DND-41 (cell line): ENCODE measurements at regions not wholly inside any gene's neighbourhood (a gene's known extent, or its start where the extent isn't known, plus 50 kb on each side); places are given as distances from the start of the nearest gene placed in this dataset.

Source experiments
- ATAC-seq: fragments of 200-7000 bp; cut with Tn5 transposase; 3 replicates; pipeline ENCODE4 v1.9.1; 2021; ENCODE audit warnings: low read depth; ENCODE audit not compliant: insufficient read depth
- DNase-seq: peaks from one replicate; pipeline ENCODE4 v3.0.0-alpha.2; 2020
- H2AFZ ChIP-seq: 2 replicates; pipeline ENCODE4 v1.6.0; 2012; ENCODE audit warnings: low read depth, low read length
- H3K27ac ChIP-seq: 2 replicates; pipeline ENCODE4 v1.5.1; 2012; ENCODE audit warnings: low read length, inconsistent platforms
- H3K27me3 ChIP-seq: fragments of 200-600 bp; sonication (generic); 2 replicates; pipeline ENCODE4 v1.6.0; 2012; ENCODE audit warnings: low read length, mild to moderate bottlenecking, inconsistent platforms; ENCODE audit not compliant: insufficient read depth, poor library complexity
- H3K36me3 ChIP-seq: 2 replicates; pipeline ENCODE4 v1.5.1; 2012; ENCODE audit warnings: low read length, inconsistent platforms; ENCODE audit not compliant: insufficient read depth
- H3K4me1 ChIP-seq: 2 replicates; pipeline ENCODE4 v1.5.1; 2012; ENCODE audit warnings: mild to moderate bottlenecking, low read length; ENCODE audit not compliant: insufficient read depth
- H3K4me2 ChIP-seq: 2 replicates; pipeline ENCODE4 v1.6.0; 2012; ENCODE audit warnings: mild to moderate bottlenecking, moderate library complexity, low read length, inconsistent platforms; ENCODE audit not compliant: insufficient read depth
- H3K4me3 ChIP-seq, 2 experiments: fragments of 200-600 bp in 1 of 2; shearing (Covaris generic) in 1 of 2; 2 replicates each; pipeline ENCODE4 v1.5.1; 2012 to 2016; ENCODE audit warnings: inconsistent platforms in 2 of 2, low read length in 2 of 2, mild to moderate bottlenecking in 2 of 2, low read depth in 1 of 2, moderate library complexity in 1 of 2
- H3K79me2 ChIP-seq: 2 replicates; pipeline ENCODE4 v1.6.0; 2012; ENCODE audit warnings: low read length, inconsistent platforms; ENCODE audit not compliant: insufficient read depth
- H3K9ac ChIP-seq: 2 replicates; pipeline ENCODE4 v1.6.0; 2012; ENCODE audit warnings: low read depth, mild to moderate bottlenecking, inconsistent platforms, low read length, moderate library complexity
- H3K9me3 ChIP-seq: 2 replicates; pipeline ENCODE4 v1.5.1; 2012; ENCODE audit warnings: low read length, moderate library complexity, mild to moderate bottlenecking, inconsistent platforms; ENCODE audit not compliant: insufficient read depth, severe bottlenecking
- H4K20me1 ChIP-seq: 2 replicates; pipeline ENCODE4 v1.6.0; 2012; ENCODE audit warnings: low read length; ENCODE audit not compliant: insufficient read depth
- EZH2 ChIP-seq: IDR thresholded peaks from 3 replicates; pipeline ENCODE4 v1.6.1; 2012; ENCODE audit warnings: borderline replicate concordance, low read depth, mild to moderate bottlenecking, moderate library complexity, low read length, inconsistent platforms; ENCODE audit not compliant: severe bottlenecking
- TF ChIP-seq, protein P1 (sequence below): IDR thresholded peaks from 2 replicates; pipeline ENCODE4 v1.5.1; 2012; ENCODE audit warnings: borderline replicate concordance, low read length, moderate library complexity, mild to moderate bottlenecking; ENCODE audit not compliant: poor library complexity, severe bottlenecking; ENCODE audit errors: extremely low read depth

GRCh38 chr11:96752221-96752620, 362.4 kb downstream of the JRKL start:
- no peaks in the 10 kb centered on the region for H4K20me1 ChIP-seq
- no peaks in the 10 kb centered on the region for H3K36me3 ChIP-seq
- no peaks in the 10 kb centered on the region for H3K79me2 ChIP-seq
- H3K9me3 ChIP-seq: no peaks in the 10 kb centered on the region
- DNase-seq (no peak), ATAC-seq (no peak)
- no peaks in the 10 kb centered on the region for H3K4me1 ChIP-seq
- no peak overlapping the region for H3K27ac ChIP-seq
- no peak overlapping the region for H3K4me3 ChIP-seq
- TF ChIP-seq EZH2: no peak
- TF ChIP-seq, protein P1, sequence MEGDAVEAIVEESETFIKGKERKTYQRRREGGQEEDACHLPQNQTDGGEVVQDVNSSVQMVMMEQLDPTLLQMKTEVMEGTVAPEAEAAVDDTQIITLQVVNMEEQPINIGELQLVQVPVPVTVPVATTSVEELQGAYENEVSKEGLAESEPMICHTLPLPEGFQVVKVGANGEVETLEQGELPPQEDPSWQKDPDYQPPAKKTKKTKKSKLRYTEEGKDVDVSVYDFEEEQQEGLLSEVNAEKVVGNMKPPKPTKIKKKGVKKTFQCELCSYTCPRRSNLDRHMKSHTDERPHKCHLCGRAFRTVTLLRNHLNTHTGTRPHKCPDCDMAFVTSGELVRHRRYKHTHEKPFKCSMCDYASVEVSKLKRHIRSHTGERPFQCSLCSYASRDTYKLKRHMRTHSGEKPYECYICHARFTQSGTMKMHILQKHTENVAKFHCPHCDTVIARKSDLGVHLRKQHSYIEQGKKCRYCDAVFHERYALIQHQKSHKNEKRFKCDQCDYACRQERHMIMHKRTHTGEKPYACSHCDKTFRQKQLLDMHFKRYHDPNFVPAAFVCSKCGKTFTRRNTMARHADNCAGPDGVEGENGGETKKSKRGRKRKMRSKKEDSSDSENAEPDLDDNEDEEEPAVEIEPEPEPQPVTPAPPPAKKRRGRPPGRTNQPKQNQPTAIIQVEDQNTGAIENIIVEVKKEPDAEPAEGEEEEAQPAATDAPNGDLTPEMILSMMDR: no peak
- no peaks in the 10 kb centered on the region for H3K27me3 ChIP-seq
- no peak overlapping the region for H3K9ac ChIP-seq
- H2AFZ ChIP-seq: no peak overlapping the region
- H3K4me2 ChIP-seq: no peak overlapping the region

GRCh38 chr11:96753997-96754396, 364.2 kb downstream of the JRKL start:
- H3K4me3 ChIP-seq: no peak overlapping the region
- no peaks in the 10 kb centered on the region for H3K79me2 ChIP-seq
- no peak overlapping the region for H3K9ac ChIP-seq
- no peaks in the 10 kb centered on the region for H3K36me3 ChIP-seq
- no peak overlapping the region for H2AFZ ChIP-seq
- H3K9me3 ChIP-seq: no peaks in the 10 kb centered on the region
- H3K27ac ChIP-seq: no peak overlapping the region
- H3K4me1 ChIP-seq: no peaks in the 10 kb centered on the region
- no peaks in the 10 kb centered on the region for H3K27me3 ChIP-seq
- TF ChIP-seq EZH2: no peak
- TF ChIP-seq, protein P1: no peak
- H4K20me1 ChIP-seq: no peaks in the 10 kb centered on the region
- DNase-seq: no peak
- ATAC-seq: no peak
- no peak overlapping the region for H3K4me2 ChIP-seq

DNA sequence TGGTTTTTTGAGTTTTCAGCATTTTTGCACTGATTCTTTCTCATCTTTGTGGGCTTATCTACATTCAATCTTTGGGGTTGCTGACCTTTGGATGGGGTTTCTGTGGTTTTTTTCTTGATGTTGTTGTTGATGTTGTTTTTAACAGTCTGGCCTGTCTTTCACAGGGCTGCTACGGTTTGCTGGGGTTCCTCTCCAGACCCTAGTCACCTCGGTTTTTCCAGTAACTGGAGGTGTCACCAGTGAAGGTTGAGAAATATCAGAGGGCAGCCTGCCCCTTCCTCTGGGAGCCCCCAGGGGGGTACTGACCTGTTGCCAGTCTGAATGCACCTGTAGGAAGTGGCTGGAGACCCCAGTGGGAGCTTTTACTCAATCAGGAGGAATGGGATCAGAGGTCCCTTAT, 365.4 kb downstream of the JRKL start:
- no peaks in the 10 kb centered on the region for H3K36me3 ChIP-seq
- no peaks in the 10 kb centered on the region for H3K79me2 ChIP-seq
- no peaks in the 10 kb centered on the region for H3K27me3 ChIP-seq
- H3K9me3 ChIP-seq: no peaks in the 10 kb centered on the region
- DNase-seq (no peak), ATAC-seq (no peak)
- no peak overlapping the region for H3K4me3 ChIP-seq
- H4K20me1 ChIP-seq: no peaks in the 10 kb centered on the region
- no peak overlapping the region for H3K9ac ChIP-seq
- H3K27ac ChIP-seq: no peak overlapping the region
- H3K4me2 ChIP-seq: no peak overlapping the region
- no peaks in the 10 kb centered on the region for H3K4me1 ChIP-seq
- no peak for TF ChIP-seq EZH2
- TF ChIP-seq, protein P1: no peak
- H2AFZ ChIP-seq: no peak overlapping the region

- Histone ChIP-seq H3K79me2 (no peaks in the 10 kb centered on the region), H3K27ac (no peak overlapping the region), H4K20me1 (no peaks in the 10 kb centered on the region), H3K4me1 (no peaks in the 10 kb centered on the region), H3K9ac (no peak overlapping the region), H3K27me3 (no peaks in the 10 kb centered on the region), H3K36me3 (no peaks in the 10 kb centered on the region), H2AFZ (no peak overlapping the region), H3K4me2 (no peak overlapping the region), H3K4me3 (no peak overlapping the region), H3K9me3 (no peaks in the 10 kb centered on the region)
- TF ChIP-seq EZH2: no peak
- TF ChIP-seq, protein P1: no peak
- no peak for DNase-seq
- ATAC-seq: no peak
Observed at GRCh38 chr11:96755752-96756151, 365.9 kb downstream of the JRKL start.
